Keratinocyte (primary cell): ENCODE measurements at regions not wholly inside any gene's neighbourhood (a gene's known extent, or its start where the extent isn't known, plus 50 kb on each side); places are given as distances from the start of the nearest gene placed in this dataset.

Experiments used
- DNase-seq: peaks from one replicate; pipeline ENCODE4 v3.0.0-alpha.2; 2011; ENCODE audit warnings: low read depth, missing footprints, low spot score
- FAIRE-seq: peaks from 2 replicates; lab custom pipeline; 2011; peaks lifted over from hg19 to GRCh38; lab: Jason Lieb, UNC
- H2AFZ ChIP-seq: 2 replicates; pipeline ENCODE4 v1.6.0; 2012; ENCODE audit warnings: low read length, control low read depth, inconsistent platforms; ENCODE audit not compliant: control insufficient read depth
- H3K27ac ChIP-seq: 2 replicates; pipeline ENCODE4 v1.5.1; 2011; ENCODE audit warnings: low read length; ENCODE audit not compliant: control insufficient read depth, insufficient read depth
- H3K27me3 ChIP-seq: 3 replicates; pipeline ENCODE4 v1.6.0; 2011; ENCODE audit warnings: low read length; ENCODE audit not compliant: control insufficient read depth, insufficient read depth; ENCODE audit errors: extremely low read depth
- H3K36me3 ChIP-seq, 2 experiments: 2 replicates in 1 of 2; 3 replicates in 1 of 2; pipeline ENCODE4 v1.5.1; 2011; ENCODE audit warnings: low read length in 2 of 2, mild to moderate bottlenecking in 1 of 2; ENCODE audit not compliant: control insufficient read depth in 2 of 2, insufficient read depth in 2 of 2; ENCODE audit errors: extremely low read depth in 1 of 2
- H3K4me1 ChIP-seq: 3 replicates; pipeline ENCODE4 v1.5.1; 2011; ENCODE audit warnings: low read length; ENCODE audit not compliant: control insufficient read depth, insufficient read depth; ENCODE audit errors: extremely low read depth
- H3K4me2 ChIP-seq: 3 replicates; pipeline ENCODE4 v1.6.0; 2011; ENCODE audit warnings: low read depth, low read length; ENCODE audit not compliant: control insufficient read depth, insufficient read depth; ENCODE audit errors: extremely low read depth
- H3K4me3 ChIP-seq, 3 experiments: fragments of 200-600 bp in 1 of 3; sonication (generic) in 1 of 3; 2 replicates in 2 of 3; 3 replicates in 1 of 3; pipeline ENCODE4 v1.5.1; 2011 to 2016; ENCODE audit warnings: low read length in 3 of 3, mild to moderate bottlenecking in 3 of 3, control low read depth in 2 of 3, inconsistent platforms in 1 of 3, low read depth in 1 of 3, mixed read lengths in 1 of 3, mixed run types in 1 of 3, moderate library complexity in 1 of 3; ENCODE audit not compliant: control insufficient read depth in 2 of 3, insufficient read depth in 2 of 3; ENCODE audit errors: extremely low read depth in 1 of 3
- H3K79me2 ChIP-seq: 2 replicates; pipeline ENCODE4 v1.6.0; 2012; ENCODE audit warnings: low read length; ENCODE audit not compliant: control insufficient read depth, insufficient read depth
- H3K9ac ChIP-seq: 3 replicates; pipeline ENCODE4 v1.6.0; 2011; ENCODE audit warnings: low read length; ENCODE audit not compliant: control insufficient read depth, insufficient read depth; ENCODE audit errors: extremely low read depth
- H3K9me1 ChIP-seq: 3 replicates; pipeline ENCODE4 v1.6.0; 2011; ENCODE audit warnings: low read length; ENCODE audit not compliant: control insufficient read depth, insufficient read depth; ENCODE audit errors: extremely low read depth
- H3K9me3 ChIP-seq: 2 replicates; pipeline ENCODE4 v1.5.1; 2012; ENCODE audit warnings: low read depth, low read length; ENCODE audit not compliant: control insufficient read depth
- H4K20me1 ChIP-seq: 3 replicates; pipeline ENCODE4 v1.6.0; 2011; ENCODE audit warnings: low read length; ENCODE audit not compliant: control insufficient read depth, insufficient read depth; ENCODE audit errors: extremely low read depth
- EZH2 ChIP-seq: IDR thresholded peaks from one replicate; pipeline ENCODE4 v1.6.1; 2012; ENCODE audit warnings: inconsistent platforms, mild to moderate bottlenecking, low read length, moderate library complexity
- dilution Hi-C: fragments of 300-500 bp; cut with MboI; formaldehyde crosslinking; loops from one replicate; pipeline ENCODE4 v1.7.0; 2020; ENCODE audit warnings: low sequenced_read_pairs; ENCODE audit not compliant: extremely low pct_ligation_motif_present
- TF ChIP-seq, protein P1 (sequence below), 3 experiments: IDR thresholded peaks in 1 of 3; conservative IDR thresholded peaks in 1 of 3; optimal IDR thresholded peaks in 1 of 3; 2 replicates in 2 of 3; 3 replicates in 1 of 3; pipeline versions ENCODE3 to v1.5.1; 2011; ENCODE audit warnings: low read length in 3 of 3, mild to moderate bottlenecking in 3 of 3, moderate library complexity in 2 of 3, control low read depth in 1 of 3, inconsistent platforms in 1 of 3; ENCODE audit not compliant: insufficient read depth in 2 of 3; ENCODE audit errors: extremely low read depth in 1 of 3

DNA sequence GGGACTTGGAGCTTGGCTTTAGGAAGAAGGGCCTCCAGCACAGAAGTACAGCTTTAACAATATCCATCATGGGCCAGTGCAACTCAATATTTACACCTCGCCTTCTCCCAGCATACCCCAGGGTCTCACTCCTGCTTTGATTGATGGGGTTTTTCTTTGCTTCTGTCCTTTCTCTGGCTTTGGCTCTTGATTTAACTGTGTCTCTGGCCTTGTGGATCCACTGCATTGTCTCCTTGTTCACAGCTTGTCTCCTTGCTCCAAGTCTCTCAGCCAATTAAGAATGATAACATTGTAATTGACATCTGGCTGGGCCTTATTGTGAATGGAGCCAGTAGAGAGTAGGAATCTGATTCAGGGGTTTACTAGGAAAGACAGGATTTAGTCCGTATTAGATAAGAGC is 1019.5 kb downstream of the TMEM182 start:
- H3K4me2 ChIP-seq = no peak overlapping the region
- DNase-seq = no peak
- H2AFZ ChIP-seq = no peak overlapping the region
- no peaks in the 10 kb centered on the region for H3K27me3 ChIP-seq
- H3K27ac ChIP-seq = no peak overlapping the region
- no peak for FAIRE-seq
- H4K20me1 ChIP-seq = no peaks in the 10 kb centered on the region
- no peaks in the 10 kb centered on the region for H3K4me1 ChIP-seq
- H3K79me2 ChIP-seq = no peaks in the 10 kb centered on the region
- H3K9me1 ChIP-seq = no peaks in the 10 kb centered on the region
- TF ChIP-seq EZH2 = no peak
- TF ChIP-seq, protein P1, sequence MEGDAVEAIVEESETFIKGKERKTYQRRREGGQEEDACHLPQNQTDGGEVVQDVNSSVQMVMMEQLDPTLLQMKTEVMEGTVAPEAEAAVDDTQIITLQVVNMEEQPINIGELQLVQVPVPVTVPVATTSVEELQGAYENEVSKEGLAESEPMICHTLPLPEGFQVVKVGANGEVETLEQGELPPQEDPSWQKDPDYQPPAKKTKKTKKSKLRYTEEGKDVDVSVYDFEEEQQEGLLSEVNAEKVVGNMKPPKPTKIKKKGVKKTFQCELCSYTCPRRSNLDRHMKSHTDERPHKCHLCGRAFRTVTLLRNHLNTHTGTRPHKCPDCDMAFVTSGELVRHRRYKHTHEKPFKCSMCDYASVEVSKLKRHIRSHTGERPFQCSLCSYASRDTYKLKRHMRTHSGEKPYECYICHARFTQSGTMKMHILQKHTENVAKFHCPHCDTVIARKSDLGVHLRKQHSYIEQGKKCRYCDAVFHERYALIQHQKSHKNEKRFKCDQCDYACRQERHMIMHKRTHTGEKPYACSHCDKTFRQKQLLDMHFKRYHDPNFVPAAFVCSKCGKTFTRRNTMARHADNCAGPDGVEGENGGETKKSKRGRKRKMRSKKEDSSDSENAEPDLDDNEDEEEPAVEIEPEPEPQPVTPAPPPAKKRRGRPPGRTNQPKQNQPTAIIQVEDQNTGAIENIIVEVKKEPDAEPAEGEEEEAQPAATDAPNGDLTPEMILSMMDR (optimal IDR thresholded peaks at IDR 0.05 in 1 of 3, IDR thresholded peaks at IDR 0.05 in 1 of 3, conservative IDR thresholded peaks at IDR 0.05 in 1 of 3; ENCODE audit: extremely low read depth in 1 of 3, insufficient read depth in 2 of 3, low read length in 3 of 3) = no peak
- H3K9me3 ChIP-seq = no peaks in the 10 kb centered on the region
- H3K9ac ChIP-seq = no peak overlapping the region
- dilution Hi-C loops = no loop called here
- no peaks in the 10 kb centered on the region for H3K36me3 ChIP-seq
- no peak overlapping the region for H3K4me3 ChIP-seq

- no peak for FAIRE-seq
- no peak overlapping the region for H2AFZ ChIP-seq
- no peak overlapping the region for H3K27ac ChIP-seq
- dilution Hi-C loops = no loop called here
- H3K4me3 ChIP-seq = no peak overlapping the region
- H3K4me1 ChIP-seq = no peaks in the 10 kb centered on the region
- no peaks in the 10 kb centered on the region for H3K36me3 ChIP-seq
- no peak overlapping the region for H3K9ac ChIP-seq
- H3K79me2 ChIP-seq = no peaks in the 10 kb centered on the region
- no peaks in the 10 kb centered on the region for H3K9me1 ChIP-seq
- no peaks in the 10 kb centered on the region for H3K9me3 ChIP-seq
- no peak overlapping the region for H3K4me2 ChIP-seq
- no peak for TF ChIP-seq EZH2
- TF ChIP-seq, protein P1 (optimal IDR thresholded peaks at IDR 0.05 in 1 of 3, IDR thresholded peaks at IDR 0.05 in 1 of 3, conservative IDR thresholded peaks at IDR 0.05 in 1 of 3; ENCODE audit: extremely low read depth in 1 of 3, insufficient read depth in 2 of 3, low read length in 3 of 3) = no peak
- H4K20me1 ChIP-seq = no peaks in the 10 kb centered on the region
- DNase-seq = no peak
- no peaks in the 10 kb centered on the region for H3K27me3 ChIP-seq
Observed at GRCh38 chr2:103784261-103784660, 1022.4 kb downstream of the TMEM182 start.
